ENCODE measurements at regions not wholly inside any gene's neighbourhood (a gene's known extent, or its start where the extent isn't known, plus 50 kb on each side); places are given as distances from the start of the nearest gene placed in this dataset.

DNA sequence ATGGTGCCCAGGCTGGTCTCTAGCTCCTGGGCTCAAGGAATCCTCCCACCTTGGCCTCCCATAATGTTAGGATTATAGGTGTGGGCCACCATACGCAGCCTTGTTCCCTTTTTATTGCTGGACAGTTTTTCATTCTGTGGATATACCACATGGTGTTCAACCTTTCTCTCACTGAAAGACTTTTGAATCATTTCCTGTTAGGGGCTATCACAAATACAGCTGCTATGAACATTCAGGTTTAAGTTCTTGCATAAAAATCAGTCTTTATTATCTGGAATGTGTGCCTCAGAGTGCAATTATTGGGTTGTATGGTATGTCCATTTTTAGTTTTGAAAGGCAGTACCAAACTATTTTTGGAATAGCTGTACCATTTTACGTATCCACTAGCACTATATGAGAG is 647.2 kb downstream of the LIG4 start:
- no peak overlapping the region for H3K4me3 ChIP-seq (ENCODE audit: low read length)
- TF ChIP-seq ZNF274 (IDR thresholded peaks at IDR 0.05; ENCODE audit: low read depth, low read length): no peak

DNA sequence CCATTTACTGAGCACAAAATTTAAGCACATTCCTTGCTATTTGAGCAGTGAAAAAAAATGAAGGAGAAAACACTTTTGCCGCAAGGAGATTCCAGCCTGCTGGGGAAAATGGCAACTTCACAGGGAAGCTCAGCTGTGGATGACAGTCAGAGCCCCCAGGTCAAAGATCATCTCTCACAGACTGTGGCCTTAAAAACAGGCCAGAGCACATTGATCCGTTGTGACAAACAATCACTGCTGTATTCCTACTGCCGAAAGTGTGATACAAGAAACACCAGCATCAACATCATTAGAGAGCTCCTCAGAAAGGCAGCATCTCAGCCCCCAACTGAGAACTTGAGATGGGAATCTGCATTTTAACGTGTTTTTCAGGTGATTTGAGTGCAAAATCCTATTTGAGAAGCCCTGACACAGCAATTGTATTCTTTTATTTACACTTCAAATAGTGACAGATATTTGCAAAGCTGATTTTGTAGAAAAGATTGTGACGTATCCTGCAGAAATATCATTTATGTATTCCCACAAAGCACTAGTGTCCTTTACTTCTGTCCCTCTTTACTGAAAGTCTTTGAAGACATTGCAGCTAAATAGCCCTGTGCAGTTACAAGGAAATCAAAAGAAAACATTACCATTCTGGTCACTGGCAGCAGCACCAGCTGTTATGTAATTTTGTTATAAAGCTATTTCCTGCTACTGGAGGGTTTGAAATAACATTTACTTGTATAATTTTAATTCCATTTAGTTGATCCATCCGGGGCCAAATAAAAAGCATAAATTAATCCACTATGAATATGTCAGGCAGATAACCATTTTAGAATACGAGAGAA is 652.0 kb downstream of the LIG4 start:
- no peak for TF ChIP-seq ZNF274 (IDR thresholded peaks at IDR 0.05; ENCODE audit: low read depth, low read length)
- H3K4me3 ChIP-seq (ENCODE audit: low read length): no peak overlapping the region

DNA sequence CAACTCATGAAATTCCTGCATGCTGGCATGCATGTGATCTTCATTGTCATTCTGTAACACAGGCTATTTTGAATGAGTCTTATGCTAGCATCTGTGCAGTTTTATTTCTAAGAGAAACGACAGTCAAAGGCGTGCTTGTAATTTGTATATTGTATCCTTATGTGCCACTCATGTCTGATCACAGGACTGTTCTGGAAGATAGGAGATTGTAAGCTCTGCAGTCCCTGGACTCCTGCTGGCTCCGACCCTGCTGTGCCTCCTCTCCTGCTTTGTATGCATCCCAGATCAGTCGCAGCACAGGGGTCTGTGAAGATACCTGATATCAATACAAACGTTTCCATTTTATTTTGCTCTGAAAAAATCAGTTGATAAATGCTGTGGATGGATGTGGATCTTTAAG is 653.1 kb downstream of the LIG4 start:
- no peak overlapping the region for H3K4me3 ChIP-seq (ENCODE audit: low read length)
- TF ChIP-seq ZNF274 (IDR thresholded peaks at IDR 0.05; ENCODE audit: low read depth, low read length): no peak

DNA sequence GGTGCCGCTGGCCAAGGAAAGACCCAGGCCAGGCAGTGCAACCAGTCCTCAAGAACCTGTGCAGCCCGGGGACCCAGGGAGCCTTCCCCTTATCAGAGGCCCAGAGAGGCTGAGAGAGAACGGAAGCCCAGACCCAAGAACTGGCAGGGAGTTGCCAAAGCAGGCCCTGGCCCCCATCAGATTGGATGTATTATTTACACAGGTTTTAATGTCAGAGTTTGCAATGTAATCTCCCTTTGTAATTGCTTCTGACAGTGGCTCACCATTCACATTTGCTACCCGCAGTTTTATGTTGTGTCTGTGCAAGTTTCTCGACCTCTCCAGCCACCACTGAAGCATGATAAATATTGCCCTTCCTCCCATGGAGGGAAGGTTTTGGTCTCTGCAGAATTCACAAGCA is 660.9 kb downstream of the LIG4 start:
- TF ChIP-seq ZNF274 (IDR thresholded peaks at IDR 0.05; ENCODE audit: low read depth, low read length): no peak
- H3K4me3 ChIP-seq (ENCODE audit: low read length): no peak overlapping the region

DNA sequence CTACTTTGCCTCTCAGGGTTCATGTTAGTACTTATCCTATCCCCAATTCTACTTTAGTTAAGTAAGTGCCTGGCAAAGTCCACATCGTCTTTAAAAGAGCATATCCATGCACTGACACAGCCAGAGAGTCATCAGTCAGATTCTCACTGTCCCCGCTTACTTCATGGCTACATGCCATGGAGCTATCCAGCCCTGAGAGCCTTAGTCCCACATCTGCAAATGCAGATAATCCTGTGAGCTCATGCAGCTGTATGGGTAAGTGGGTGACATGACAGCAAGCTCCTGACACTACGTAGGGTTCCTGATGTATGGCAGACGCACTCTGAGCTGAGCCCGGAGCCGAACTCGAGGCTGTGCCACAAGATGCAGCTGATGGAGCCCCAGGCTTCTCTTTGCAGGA is 661.5 kb downstream of the LIG4 start:
- TF ChIP-seq ZNF274 (IDR thresholded peaks at IDR 0.05; ENCODE audit: low read depth, low read length): no peak

DNA sequence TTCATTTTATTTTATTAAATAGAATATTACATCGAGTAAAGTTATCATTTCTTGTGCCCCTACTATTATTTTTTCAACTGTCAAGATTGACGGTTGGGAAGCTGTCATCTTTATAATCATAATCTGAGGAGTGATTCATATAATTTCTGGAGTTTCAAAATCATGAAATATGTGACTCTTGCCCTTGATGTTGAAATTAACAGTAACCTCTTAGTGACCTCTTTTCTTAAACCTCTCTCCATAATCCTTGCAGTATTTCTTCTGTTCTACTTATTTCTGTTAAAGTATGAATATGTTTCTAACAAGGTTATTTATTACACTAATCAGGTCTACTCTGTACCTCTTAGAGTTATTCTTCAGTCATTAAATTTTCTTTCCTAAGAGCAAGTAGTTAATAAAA is 663.8 kb downstream of the LIG4 start:
- no peak for TF ChIP-seq ZNF274 (IDR thresholded peaks at IDR 0.05; ENCODE audit: low read depth, low read length)
- no peak overlapping the region for H3K4me3 ChIP-seq (ENCODE audit: low read length)

More for the DNA sequence above, 661.5 kb downstream of the LIG4 start:
- no peak overlapping the region for H3K4me3 ChIP-seq (ENCODE audit: low read length)

DNA sequence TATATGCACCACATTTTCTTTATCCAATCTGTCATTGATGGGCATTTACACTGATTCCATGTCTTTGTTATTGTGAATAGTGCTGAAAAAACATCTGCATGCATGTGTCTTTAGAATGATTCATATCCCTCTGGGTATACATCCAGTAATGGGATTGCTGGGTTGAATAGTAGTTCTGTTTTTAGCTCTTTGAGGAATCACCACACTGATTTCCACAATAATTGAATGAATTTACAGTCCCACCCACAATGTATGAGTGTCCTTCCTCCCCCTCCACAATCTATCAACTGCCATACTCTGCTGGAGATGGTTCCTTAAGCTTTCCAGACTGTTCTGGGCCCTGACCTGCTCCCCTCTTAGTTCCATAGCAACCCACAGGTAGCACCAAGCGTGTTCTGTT is 667.0 kb downstream of the LIG4 start:
- no peak for TF ChIP-seq ZNF274 (IDR thresholded peaks at IDR 0.05; ENCODE audit: low read depth, low read length)
- H3K4me3 ChIP-seq (ENCODE audit: low read length): no peak overlapping the region

DNA sequence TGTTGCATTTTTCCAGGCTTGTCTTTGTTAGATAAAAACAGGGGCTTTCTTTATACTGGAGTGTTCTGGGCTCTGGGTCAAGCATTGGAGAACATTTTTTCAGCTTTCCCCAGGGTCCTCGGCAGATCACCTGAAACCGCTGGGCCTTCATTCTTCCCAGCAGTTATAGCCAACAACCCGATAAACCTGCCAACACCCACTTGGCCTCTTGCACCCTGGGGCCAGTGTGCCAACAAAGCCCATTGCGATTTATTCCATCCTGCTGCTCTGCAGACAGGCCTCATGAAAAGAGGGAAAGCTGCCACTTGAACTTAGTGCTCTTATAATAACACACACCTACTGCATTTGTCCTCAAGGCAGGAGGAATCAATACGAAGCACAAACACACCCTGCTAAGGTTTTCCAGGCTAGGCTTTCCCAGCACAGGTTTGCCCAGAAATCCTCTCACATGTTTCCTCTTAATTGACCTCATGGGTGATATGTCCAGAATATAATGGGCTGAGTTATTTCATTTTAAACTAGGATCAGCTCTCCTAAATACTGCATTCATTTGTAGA is 669.3 kb downstream of the LIG4 start:
- TF ChIP-seq ZNF274 (IDR thresholded peaks at IDR 0.05; ENCODE audit: low read depth, low read length): no peak
- no peak overlapping the region for H3K4me3 ChIP-seq (ENCODE audit: low read length)

DNA sequence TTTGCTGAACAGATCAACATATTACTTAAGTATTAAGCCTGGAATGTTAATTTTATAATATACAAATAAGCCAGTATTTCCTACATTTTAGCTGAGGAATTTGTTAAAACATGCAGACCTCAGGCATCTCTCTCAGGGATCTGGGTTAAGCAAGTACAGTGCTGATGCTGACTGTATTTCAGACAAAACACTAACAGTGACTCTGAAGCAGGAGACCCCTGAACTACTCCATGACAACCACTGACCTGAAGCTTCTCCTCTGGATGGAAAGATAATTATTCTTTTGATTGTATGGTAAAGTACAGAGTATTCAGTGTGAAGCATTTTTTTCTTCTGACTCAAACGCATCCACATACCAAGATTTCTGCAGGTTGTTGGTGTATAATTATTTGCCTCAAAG is 680.8 kb downstream of the LIG4 start:
- TF ChIP-seq ZNF274 (IDR thresholded peaks at IDR 0.05; ENCODE audit: low read depth, low read length): no peak
- no peak overlapping the region for H3K4me3 ChIP-seq (ENCODE audit: low read length)

DNA sequence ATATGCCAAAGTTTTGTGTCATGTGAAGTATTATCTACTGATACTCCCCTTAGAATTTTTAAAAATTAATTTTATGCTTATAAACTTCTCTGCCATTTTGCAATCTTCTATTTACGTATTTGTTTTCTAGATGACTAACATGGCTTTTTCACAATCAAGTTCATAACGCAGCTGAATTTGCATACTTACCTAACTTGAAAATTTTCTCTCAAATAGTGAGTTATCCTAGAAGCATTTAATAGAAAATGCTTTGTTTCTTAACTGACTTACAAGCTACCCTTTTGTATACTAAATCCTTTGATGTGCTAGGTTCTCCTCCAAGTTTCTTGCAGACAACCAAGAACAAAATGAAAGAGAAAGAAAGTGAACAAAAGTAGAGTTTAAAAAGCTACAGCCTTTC is 683.5 kb downstream of the LIG4 start:
- TF ChIP-seq ZNF274 (IDR thresholded peaks at IDR 0.05; ENCODE audit: low read depth, low read length): no peak
- no peak overlapping the region for H3K4me3 ChIP-seq (ENCODE audit: low read length)

DNA sequence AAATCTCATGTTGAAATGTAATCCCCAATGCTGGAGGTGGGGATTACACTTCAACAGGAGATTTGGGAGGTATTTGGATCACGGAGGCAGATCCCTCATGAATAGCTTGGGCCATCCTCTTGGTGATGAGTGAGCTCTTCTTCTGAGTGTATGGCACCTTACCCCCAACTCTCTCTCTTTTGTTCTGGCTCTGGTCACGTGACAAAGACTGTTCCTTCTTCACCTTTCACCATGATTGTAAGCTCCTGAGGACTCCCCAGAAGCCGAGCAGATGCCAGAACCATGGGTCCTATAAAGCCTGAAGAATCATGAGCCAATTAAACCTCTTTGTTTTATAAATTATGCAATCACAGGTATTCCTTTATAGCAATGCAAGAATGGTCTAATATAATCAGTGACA is 684.2 kb downstream of the LIG4 start:
- no peak for TF ChIP-seq ZNF274 (IDR thresholded peaks at IDR 0.05; ENCODE audit: low read depth, low read length)
- no peak overlapping the region for H3K4me3 ChIP-seq (ENCODE audit: low read length)

DNA sequence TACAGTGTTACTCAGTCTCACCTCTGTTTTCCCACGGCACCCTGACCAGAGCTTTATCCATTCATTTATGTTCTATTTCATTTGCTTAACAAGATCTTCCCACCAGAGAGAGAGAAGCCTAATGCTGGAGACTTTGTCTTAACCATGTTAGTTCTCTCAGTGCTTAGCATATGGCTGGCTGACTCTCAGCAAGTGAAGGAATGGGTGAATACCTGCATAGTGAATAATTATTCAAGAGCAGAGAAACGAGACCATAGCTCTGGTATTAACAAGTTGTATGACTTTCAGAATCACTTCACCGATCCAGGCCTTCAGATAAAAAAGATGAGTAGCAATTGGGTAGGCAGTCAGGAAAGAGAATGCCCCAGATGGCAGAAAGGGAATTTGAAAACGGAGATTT is 686.3 kb downstream of the LIG4 start:
- no peak for TF ChIP-seq ZNF274 (IDR thresholded peaks at IDR 0.05; ENCODE audit: low read depth, low read length)
- H3K4me3 ChIP-seq (ENCODE audit: low read length): no peak overlapping the region

DNA sequence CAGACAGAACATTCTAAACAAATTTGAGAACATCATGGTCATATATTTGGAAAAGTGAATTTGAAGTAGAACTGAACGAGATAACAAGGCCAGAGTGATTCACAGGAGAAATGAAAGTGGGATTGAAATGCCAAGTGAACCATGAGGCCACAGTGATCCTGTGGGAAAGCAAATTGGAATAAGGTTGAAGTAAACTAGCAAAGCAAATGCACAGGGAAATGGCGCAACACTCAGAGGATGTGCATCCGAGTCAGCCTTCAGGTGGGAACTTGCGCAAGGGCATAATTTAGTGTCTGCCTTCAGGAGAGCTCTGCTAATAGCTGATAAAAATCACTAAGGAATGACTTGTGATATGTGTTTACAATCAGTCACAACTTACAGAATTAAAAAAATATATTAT is 696.6 kb downstream of the LIG4 start:
- H3K4me3 ChIP-seq (ENCODE audit: low read length): no peak overlapping the region
- TF ChIP-seq ZNF274 (IDR thresholded peaks at IDR 0.05; ENCODE audit: low read depth, low read length): no peak

DNA sequence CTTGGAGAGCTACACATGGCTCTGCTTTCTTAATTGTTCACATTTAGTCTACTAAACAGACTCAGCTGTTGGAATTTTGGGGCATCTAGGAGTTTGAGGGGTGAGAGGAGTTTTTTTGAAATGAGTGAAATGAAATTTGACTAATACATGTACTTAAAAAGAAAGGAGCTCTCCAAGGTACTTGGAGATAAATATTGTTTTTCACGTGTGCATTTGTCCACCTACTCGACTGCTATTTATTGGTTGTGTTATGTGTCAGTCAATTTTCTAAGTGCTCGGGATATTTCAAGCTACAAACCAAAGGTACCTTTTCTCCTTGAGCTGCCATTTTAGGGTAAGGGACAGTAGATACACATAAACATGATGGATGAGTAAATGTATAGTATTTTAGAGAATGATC is 697.0 kb downstream of the LIG4 start:
- no peak for TF ChIP-seq ZNF274 (IDR thresholded peaks at IDR 0.05; ENCODE audit: low read depth, low read length)
- no peak overlapping the region for H3K4me3 ChIP-seq (ENCODE audit: low read length)

DNA sequence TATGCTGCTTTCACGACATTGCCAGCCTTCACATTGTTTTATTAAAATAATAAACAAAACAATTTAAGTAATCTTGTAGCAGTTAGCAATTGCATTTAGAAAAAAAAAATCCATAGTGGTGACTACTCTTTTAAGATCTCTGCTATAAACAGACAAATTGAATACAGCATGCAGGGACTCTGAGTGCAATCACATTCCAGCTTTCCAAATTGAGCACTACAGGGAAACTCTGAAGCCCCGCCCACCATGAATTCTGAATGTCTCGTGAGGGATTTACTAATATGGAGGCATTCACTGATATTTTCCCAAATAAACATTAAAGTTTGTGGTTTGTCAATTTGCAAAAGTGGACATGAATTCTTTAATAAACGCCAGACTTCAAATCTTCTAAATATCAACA is 698.8 kb downstream of the LIG4 start:
- H3K4me3 ChIP-seq (ENCODE audit: low read length): no peak overlapping the region
- TF ChIP-seq ZNF274 (IDR thresholded peaks at IDR 0.05; ENCODE audit: low read depth, low read length): no peak

DNA sequence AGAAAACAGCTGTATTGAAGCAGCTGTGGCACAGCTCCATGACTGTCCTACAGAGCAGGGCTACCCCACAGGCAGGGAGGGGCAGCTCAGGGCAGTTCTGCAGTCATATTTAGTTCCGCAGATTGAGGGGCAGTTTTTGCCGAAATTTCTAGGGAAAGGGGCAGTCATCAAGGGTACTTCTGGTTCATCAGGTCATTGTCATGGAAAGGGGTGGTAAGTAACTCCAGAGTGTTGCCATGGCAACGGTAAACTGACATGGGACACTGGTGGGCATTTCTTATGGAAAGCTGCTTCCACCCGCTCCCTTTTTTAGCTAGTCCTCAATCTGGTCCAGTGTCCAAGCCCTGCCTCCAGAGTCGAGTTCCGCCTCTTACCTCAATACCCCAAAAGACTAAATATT is 702.8 kb downstream of the LIG4 start:
- no peak overlapping the region for H3K4me3 ChIP-seq (ENCODE audit: low read length)
- TF ChIP-seq ZNF274 (IDR thresholded peaks at IDR 0.05; ENCODE audit: low read depth, low read length): no peak
